ENCODE measurements at regions not wholly inside any gene's neighbourhood (a gene's known extent, or its start where the extent isn't known, plus 50 kb on each side); places are given as distances from the start of the nearest gene placed in this dataset.

DNA sequence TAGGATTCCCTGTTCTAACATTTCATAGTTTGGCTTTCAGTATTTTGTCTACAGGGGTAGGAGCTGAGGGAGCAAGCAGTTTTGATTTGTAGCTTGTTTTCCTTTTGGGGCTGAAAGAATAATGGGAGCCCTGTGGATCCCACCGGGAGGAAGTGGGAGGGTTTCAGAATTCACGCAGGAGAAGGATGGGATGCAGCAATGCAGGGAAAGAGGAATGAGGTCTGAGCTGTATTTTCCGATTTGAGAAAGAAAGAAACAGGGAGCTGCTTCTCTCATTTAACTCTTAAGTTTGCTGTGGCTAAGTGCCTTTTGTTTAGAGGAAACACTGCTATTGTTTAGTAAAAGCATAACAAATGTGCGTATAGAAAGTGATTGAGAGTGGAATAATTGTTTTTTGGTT, 141.0 kb downstream of the ADCYAP1 start:
- DNase-seq (ENCODE audit: low read depth) = no peak
- TF ChIP-seq, protein P1, sequence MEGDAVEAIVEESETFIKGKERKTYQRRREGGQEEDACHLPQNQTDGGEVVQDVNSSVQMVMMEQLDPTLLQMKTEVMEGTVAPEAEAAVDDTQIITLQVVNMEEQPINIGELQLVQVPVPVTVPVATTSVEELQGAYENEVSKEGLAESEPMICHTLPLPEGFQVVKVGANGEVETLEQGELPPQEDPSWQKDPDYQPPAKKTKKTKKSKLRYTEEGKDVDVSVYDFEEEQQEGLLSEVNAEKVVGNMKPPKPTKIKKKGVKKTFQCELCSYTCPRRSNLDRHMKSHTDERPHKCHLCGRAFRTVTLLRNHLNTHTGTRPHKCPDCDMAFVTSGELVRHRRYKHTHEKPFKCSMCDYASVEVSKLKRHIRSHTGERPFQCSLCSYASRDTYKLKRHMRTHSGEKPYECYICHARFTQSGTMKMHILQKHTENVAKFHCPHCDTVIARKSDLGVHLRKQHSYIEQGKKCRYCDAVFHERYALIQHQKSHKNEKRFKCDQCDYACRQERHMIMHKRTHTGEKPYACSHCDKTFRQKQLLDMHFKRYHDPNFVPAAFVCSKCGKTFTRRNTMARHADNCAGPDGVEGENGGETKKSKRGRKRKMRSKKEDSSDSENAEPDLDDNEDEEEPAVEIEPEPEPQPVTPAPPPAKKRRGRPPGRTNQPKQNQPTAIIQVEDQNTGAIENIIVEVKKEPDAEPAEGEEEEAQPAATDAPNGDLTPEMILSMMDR (IDR thresholded peaks at IDR 0.05; ENCODE audit: control insufficient read depth, insufficient read depth, low read depth, low read length, missing control alignments) = no peak
- no peak overlapping the region for H3K4me3 ChIP-seq (ENCODE audit: control insufficient read depth, low read depth, low read length)

DNA sequence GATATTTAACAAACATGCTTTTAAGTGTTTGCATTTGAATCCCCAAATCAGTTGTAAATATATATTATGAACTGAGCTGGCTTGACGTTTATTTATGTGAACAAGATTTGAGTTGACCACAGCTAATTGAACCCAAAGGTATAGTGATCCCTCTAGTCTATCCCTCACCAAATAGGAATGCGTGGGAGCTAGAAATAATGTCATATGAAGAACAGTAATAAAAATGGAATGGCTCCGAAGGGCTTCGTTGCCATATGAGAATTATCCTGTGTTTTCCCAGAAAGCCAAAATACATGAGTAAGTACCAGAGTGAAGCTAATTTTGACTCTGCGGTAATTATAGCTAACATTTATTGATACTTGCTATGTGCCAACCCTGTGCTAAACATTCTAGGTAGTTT, 142.7 kb downstream of the ADCYAP1 start:
- no peak for DNase-seq (ENCODE audit: low read depth)
- no peak overlapping the region for H3K4me3 ChIP-seq (ENCODE audit: control insufficient read depth, low read depth, low read length)
- TF ChIP-seq, protein P1 (IDR thresholded peaks at IDR 0.05; ENCODE audit: control insufficient read depth, insufficient read depth, low read depth, low read length, missing control alignments) = no peak

DNA sequence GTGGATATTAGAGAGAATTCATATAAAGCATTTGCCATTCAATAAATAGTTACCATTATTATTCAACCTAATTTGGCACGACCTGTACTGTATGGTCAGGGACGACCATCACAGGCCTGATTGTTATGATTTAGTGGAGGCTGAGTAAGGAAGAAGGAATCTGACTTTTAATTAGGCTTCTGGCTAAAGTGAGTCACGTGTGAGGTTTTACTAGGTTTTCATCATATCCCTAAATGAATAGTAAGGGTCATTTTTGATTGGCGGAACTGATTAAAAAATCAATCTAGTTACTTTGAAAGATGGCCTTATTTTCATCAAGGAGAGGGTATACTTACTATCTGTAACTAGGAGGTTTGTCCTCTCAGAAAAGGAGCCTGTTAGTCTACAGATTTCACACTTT, 143.4 kb downstream of the ADCYAP1 start:
- H3K4me3 ChIP-seq (ENCODE audit: control insufficient read depth, low read depth, low read length) = no peak overlapping the region
- no peak for DNase-seq (ENCODE audit: low read depth)
- TF ChIP-seq, protein P1 (IDR thresholded peaks at IDR 0.05; ENCODE audit: control insufficient read depth, insufficient read depth, low read depth, low read length, missing control alignments) = no peak

DNA sequence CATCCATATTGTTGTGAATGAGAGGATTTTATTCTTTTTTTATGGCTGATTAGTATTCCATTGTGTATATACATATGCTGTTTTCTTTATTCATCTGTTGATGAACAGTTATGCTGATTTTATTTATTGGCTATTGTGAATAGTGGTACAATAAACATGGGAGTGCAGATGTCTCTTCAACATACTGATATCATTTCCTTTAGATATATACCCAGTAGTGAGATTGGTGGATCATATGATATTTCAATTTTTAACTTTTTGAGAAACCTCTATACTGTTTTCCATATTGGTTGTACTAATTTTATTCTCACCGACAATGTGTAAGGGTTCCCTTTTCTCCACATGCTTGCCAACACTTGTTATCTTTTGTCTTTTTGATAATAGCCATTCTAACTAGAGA, 144.5 kb downstream of the ADCYAP1 start:
- no peak overlapping the region for H3K4me3 ChIP-seq (ENCODE audit: control insufficient read depth, low read depth, low read length)
- DNase-seq (ENCODE audit: low read depth) = no peak
- TF ChIP-seq, protein P1 (IDR thresholded peaks at IDR 0.05; ENCODE audit: control insufficient read depth, insufficient read depth, low read depth, low read length, missing control alignments) = no peak

DNA sequence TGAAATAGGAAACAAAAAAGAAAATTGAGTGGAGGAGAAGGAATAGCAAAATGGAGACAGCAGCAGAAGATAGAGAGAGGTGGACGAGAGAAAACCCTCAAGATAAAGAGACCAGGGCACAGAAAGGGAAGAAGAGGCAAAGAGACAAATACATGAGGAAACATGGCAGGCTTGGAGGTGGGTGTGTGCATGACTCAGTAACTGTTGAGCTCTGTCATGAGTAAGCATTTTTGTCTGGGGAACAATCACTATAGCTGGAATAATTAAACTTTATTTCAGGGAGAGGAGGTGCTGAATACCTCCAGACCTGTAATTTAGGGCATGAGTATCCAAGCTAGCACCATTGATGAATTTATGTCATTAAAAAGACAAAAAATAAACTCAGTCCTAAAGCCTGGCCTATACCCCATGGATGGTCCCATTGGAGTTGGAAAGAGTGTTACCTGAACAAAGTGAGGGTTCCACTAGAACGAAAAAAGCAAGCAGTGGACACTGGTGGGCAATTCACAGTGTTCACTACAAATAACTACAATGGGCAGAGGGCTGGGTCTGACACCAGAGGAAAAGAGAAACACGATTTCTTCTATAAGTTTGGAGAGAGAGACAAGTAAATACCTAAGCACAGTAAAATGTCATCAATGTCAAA, 145.5 kb downstream of the ADCYAP1 start:
- H3K4me3 ChIP-seq (ENCODE audit: control insufficient read depth, low read depth, low read length) = no peak overlapping the region
- TF ChIP-seq, protein P1 (IDR thresholded peaks at IDR 0.05; ENCODE audit: control insufficient read depth, insufficient read depth, low read depth, low read length, missing control alignments) = no peak
- no peak for DNase-seq (ENCODE audit: low read depth)

DNA sequence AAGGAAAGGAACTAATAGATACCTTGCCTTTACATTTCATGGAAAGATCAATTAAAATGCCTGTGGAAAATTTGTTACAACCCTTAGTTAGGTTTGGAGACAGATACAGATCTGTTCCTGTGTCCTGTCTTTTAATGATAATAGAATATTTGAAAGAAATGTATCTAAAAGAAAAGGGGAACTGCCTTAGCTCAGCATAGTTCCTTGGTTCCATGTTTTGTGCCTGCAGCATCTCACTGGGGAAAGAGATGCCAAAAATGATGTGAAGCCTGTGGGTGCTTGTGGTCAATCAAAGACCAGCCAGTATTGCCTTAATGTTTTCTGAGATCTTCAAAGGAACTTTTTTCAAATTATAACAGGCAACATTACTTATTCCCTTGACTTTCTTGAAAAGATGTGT, 147.6 kb downstream of the ADCYAP1 start:
- no peak for DNase-seq (ENCODE audit: low read depth)
- no peak overlapping the region for H3K4me3 ChIP-seq (ENCODE audit: control insufficient read depth, low read depth, low read length)
- TF ChIP-seq, protein P1 (IDR thresholded peaks at IDR 0.05; ENCODE audit: control insufficient read depth, insufficient read depth, low read depth, low read length, missing control alignments) = no peak

Measured in AG09309 (cell line).